ENCODE measurements at regions not wholly inside any gene's neighbourhood (a gene's known extent, or its start where the extent isn't known, plus 50 kb on each side); places are given as distances from the start of the nearest gene placed in this dataset.

DNA sequence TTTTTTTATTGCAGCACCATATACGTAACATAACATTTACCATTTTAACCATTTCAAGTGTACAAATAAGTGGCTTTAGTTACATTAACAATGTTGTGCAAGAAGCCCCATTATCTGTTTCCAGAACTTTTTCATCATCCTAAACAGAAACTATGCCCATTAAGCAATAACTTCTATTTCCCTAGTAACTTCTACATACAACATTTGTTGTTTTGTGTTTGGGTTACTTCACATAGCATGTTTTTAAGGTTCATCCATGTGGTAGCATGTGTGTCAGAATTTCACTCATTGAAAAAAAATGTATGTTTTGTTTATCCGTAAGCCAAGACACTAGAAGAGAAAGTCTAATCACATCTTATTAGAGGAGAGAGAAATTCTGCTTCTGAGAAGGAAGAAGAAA, 450.5 kb upstream of the PDZRN3 start:
- Histone ChIP-seq H3K27ac (ENCODE audit: control insufficient read depth, insufficient read depth, low read length) (no peak overlapping the region), H3K36me3 (ENCODE audit: control insufficient read depth in 2 of 2, extremely low read depth in 1 of 2, insufficient read depth in 2 of 2, low read length in 2 of 2) (no peaks in the 10 kb centered on the region), H3K27me3 (ENCODE audit: control insufficient read depth, extremely low read depth, insufficient read depth, low read length) (no peaks in the 10 kb centered on the region), H2AFZ (ENCODE audit: control insufficient read depth, low read length) (no peak overlapping the region), H3K79me2 (ENCODE audit: control insufficient read depth, insufficient read depth, low read length) (no peaks in the 10 kb centered on the region), H3K9me1 (ENCODE audit: control insufficient read depth, extremely low read depth, insufficient read depth, low read length) (no peaks in the 10 kb centered on the region), H3K9me3 (ENCODE audit: control insufficient read depth, low read depth, low read length) (peaks cover 2% of the 10 kb centered on the region), H3K4me1 (ENCODE audit: control insufficient read depth, extremely low read depth, insufficient read depth, low read length) (no peaks in the 10 kb centered on the region), H3K9ac (ENCODE audit: control insufficient read depth, extremely low read depth, insufficient read depth, low read length) (no peak overlapping the region), H3K4me3 (ENCODE audit: control insufficient read depth in 2 of 3, extremely low read depth in 1 of 3, insufficient read depth in 2 of 3, low read depth in 1 of 3, low read length in 3 of 3) (no peak overlapping the region), H3K4me2 (ENCODE audit: control insufficient read depth, extremely low read depth, insufficient read depth, low read depth, low read length) (no peak overlapping the region), H4K20me1 (ENCODE audit: control insufficient read depth, extremely low read depth, insufficient read depth, low read length) (no peaks in the 10 kb centered on the region)
- dilution Hi-C loops (cut with MboI; ENCODE audit: extremely low pct_ligation_motif_present, low sequenced_read_pairs), result no loop called here
- FAIRE-seq, result no peak
- DNase-seq (ENCODE audit: low read depth, low spot score), result no peak
- no peak for TF ChIP-seq CTCF (optimal IDR thresholded peaks at IDR 0.05 in 1 of 3, IDR thresholded peaks at IDR 0.05 in 1 of 3, conservative IDR thresholded peaks at IDR 0.05 in 1 of 3; ENCODE audit: extremely low read depth in 1 of 3, insufficient read depth in 2 of 3, low read length in 3 of 3)
- no peak for TF ChIP-seq EZH2 (IDR thresholded peaks at IDR 0.05; ENCODE audit: low read length)

DNA sequence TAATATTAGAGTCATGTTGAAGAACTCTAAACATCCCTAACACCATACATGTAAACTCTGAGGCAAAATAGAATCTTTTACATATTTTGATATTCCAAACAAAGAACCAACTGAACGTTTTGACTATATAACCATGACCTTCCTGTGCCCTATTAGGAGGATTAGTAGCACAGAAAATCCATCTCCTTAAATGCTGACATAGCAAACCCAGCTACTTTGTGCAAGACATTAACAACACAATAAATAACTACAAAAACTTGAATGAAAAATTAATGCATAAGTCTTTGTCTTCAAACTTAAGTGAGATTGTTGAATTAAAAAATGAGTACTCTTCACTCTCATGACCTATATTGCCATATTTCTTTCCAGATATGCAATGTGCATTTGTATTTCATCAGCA, 450.0 kb upstream of the PDZRN3 start:
- Histone ChIP-seq H3K27ac (ENCODE audit: control insufficient read depth, insufficient read depth, low read length) (no peak overlapping the region), H3K4me2 (ENCODE audit: control insufficient read depth, extremely low read depth, insufficient read depth, low read depth, low read length) (no peak overlapping the region), H3K4me1 (ENCODE audit: control insufficient read depth, extremely low read depth, insufficient read depth, low read length) (no peaks in the 10 kb centered on the region), H3K27me3 (ENCODE audit: control insufficient read depth, extremely low read depth, insufficient read depth, low read length) (no peaks in the 10 kb centered on the region), H3K79me2 (ENCODE audit: control insufficient read depth, insufficient read depth, low read length) (no peaks in the 10 kb centered on the region), H3K36me3 (ENCODE audit: control insufficient read depth in 2 of 2, extremely low read depth in 1 of 2, insufficient read depth in 2 of 2, low read length in 2 of 2) (no peaks in the 10 kb centered on the region), H3K4me3 (ENCODE audit: control insufficient read depth in 2 of 3, extremely low read depth in 1 of 3, insufficient read depth in 2 of 3, low read depth in 1 of 3, low read length in 3 of 3) (no peak overlapping the region), H3K9me1 (ENCODE audit: control insufficient read depth, extremely low read depth, insufficient read depth, low read length) (no peaks in the 10 kb centered on the region), H3K9me3 (ENCODE audit: control insufficient read depth, low read depth, low read length) (peaks cover 2% of the 10 kb centered on the region), H4K20me1 (ENCODE audit: control insufficient read depth, extremely low read depth, insufficient read depth, low read length) (no peaks in the 10 kb centered on the region), H2AFZ (ENCODE audit: control insufficient read depth, low read length) (no peak overlapping the region), H3K9ac (ENCODE audit: control insufficient read depth, extremely low read depth, insufficient read depth, low read length) (no peak overlapping the region)
- FAIRE-seq (no peak), DNase-seq (ENCODE audit: low read depth, low spot score) (no peak)
- no peak for TF ChIP-seq EZH2 (IDR thresholded peaks at IDR 0.05; ENCODE audit: low read length)
- no peak for TF ChIP-seq CTCF (optimal IDR thresholded peaks at IDR 0.05 in 1 of 3, IDR thresholded peaks at IDR 0.05 in 1 of 3, conservative IDR thresholded peaks at IDR 0.05 in 1 of 3; ENCODE audit: extremely low read depth in 1 of 3, insufficient read depth in 2 of 3, low read length in 3 of 3)
- dilution Hi-C loops (cut with MboI; ENCODE audit: extremely low pct_ligation_motif_present, low sequenced_read_pairs), result no loop called here
